ENCODE measurements at regions not wholly inside any gene's neighbourhood (a gene's known extent, or its start where the extent isn't known, plus 50 kb on each side); places are given as distances from the start of the nearest gene placed in this dataset.

DNA sequence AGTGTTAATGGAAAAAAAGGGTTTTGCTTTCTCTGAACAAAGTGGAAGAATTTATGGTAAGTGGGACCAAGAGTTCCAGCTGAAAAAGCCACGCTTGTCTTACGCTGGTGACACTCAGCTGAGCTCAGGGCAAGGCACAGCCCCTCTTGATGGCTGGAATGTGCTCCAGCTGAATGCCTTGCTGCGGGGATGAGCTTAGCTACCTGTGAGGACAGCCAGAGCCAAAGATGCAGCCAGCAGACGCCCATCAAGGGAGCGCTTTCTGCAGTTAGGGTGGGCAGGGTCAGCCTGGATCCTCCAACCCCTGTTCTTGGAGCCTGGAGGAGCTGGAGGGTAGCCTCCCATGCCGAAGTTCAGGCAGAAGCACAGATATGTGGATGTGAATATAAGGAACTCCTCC lies 191.4 kb downstream of the SCP2D1 start:
- TF ChIP-seq, protein P1, sequence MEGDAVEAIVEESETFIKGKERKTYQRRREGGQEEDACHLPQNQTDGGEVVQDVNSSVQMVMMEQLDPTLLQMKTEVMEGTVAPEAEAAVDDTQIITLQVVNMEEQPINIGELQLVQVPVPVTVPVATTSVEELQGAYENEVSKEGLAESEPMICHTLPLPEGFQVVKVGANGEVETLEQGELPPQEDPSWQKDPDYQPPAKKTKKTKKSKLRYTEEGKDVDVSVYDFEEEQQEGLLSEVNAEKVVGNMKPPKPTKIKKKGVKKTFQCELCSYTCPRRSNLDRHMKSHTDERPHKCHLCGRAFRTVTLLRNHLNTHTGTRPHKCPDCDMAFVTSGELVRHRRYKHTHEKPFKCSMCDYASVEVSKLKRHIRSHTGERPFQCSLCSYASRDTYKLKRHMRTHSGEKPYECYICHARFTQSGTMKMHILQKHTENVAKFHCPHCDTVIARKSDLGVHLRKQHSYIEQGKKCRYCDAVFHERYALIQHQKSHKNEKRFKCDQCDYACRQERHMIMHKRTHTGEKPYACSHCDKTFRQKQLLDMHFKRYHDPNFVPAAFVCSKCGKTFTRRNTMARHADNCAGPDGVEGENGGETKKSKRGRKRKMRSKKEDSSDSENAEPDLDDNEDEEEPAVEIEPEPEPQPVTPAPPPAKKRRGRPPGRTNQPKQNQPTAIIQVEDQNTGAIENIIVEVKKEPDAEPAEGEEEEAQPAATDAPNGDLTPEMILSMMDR (IDR thresholded peaks at IDR 0.05; ENCODE audit: low read length): no peak
- TF ChIP-seq EZH2 (optimal IDR thresholded peaks at IDR 0.05; ENCODE audit: low read depth, low read length): no peak

Data from MM.1S (cell line).